Inferior parietal cortex (tissue), 1 donor: ENCODE measurements at regions not wholly inside any gene's neighbourhood (a gene's known extent, or its start where the extent isn't known, plus 50 kb on each side); places are given as distances from the start of the nearest gene placed in this dataset.
"Not testable (repeated sequence)": the region's sequence is repeated elsewhere in the genome, so short reads cannot be mapped to it uniquely, and the experiment has no call there.

Experiments used
- DNase-seq: peaks from one replicate; pipeline ENCODE4 v3.0.0-alpha.2; 2016; ENCODE audit errors: extremely low spot score

DNA sequence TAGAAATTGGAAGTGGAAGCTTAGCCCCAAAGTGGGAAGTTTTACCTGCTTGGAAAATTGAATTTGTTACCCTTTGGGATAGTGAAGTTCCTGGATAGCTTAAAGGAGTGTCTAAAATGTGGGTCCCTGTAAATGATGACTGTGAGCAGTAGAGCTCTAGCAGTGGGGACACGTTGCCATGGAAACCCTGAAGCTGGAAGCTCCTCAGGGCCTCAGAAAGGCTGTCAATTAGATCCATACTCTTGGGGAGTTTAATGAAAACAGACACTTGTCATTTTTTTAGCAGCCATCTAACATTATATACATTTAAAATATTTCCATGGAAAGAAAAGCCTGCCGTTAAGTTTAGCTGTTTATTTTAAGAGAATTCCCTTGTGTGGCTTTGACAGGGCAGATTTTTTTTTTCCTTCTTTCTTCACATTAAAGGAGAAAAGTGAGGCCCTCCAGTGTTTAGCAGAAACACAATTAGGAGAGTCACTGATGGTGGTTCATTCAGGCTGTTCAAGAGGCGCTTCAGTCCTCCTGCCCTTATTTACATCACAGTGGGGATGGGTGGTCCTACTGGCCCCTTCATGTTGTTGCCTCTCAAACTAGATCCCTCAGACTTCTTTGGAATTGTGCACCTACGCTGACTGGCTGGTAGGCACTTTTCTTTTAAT is 518.4 kb downstream of the CCSER2 start:
- DNase-seq: no peak

DNA sequence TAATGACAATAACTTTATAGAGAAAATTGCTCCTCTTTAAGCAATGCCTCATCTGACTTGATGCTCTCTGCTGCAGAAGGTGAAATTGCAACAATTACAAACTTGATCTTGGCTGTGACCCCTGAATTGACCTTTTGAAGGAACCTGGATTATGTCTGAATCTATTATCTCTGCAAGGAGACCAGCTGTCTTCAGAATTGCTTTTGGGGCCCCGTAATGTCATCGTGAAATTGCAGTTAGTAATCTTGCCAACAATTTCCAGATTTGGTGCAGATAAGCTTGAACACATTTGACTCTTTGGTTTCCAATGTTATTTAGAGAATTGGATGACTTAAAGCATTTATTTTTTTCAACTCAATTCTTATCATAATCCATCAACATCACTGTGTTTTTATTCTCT is 520.6 kb downstream of the CCSER2 start:
- no peak for DNase-seq

DNA sequence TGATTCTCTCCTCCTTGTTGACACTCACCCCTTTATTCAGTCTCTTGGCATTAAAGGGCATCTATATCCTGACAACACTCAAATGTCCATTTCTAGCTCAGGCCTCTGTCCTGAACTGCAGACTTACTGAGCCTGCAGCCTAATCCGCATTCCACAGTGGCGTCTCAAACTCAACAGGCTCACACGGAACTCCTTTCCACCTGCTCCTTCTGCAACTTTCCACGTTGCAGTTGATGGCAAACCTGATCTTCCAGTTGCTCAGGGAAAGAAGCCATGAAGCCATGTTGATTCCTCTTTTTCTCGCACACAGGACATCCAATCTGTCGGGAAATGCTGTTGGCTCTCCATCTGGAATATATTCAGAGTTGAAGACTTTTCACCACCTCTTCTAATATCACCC is 522.4 kb downstream of the CCSER2 start:
- no peak for DNase-seq

DNA sequence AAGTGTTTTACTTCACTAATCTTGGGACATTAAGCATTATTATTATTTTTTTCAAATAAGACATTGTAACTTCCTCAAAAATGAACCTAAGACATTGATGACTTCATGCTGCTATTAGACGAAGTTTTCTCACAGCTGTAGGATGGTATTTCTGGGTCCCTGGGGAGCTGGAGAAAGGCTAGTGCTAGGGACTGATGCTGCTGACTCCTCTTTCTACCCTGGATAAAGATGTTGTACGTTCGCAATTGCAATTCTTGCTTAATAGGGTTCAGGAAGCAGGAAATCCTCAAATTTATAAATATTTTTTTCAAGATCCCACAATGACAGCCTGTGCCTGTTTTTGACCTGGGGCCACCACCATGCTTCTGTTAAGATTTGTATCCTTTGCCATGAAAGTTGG is 526.0 kb downstream of the CCSER2 start:
- DNase-seq: no peak

DNA sequence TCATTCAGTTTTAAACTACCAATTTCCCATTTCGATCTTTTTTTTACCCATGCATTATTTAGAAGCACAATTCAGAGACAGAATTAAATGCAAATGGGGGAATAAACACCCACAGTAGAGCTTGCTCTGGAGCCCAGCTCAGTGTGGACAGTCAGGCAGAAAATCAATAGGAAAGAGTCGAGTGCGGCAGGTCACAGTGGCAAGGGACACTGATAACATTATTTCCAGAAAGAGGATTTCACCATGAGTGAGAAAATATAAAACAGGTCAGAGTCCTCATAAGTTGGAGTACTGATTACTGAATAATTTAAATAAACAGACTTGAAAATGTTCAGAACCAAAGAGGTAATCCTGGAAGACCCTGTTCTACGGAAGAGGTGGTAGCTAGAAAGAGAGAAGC is 532.5 kb downstream of the CCSER2 start:
- no peak for DNase-seq

DNA sequence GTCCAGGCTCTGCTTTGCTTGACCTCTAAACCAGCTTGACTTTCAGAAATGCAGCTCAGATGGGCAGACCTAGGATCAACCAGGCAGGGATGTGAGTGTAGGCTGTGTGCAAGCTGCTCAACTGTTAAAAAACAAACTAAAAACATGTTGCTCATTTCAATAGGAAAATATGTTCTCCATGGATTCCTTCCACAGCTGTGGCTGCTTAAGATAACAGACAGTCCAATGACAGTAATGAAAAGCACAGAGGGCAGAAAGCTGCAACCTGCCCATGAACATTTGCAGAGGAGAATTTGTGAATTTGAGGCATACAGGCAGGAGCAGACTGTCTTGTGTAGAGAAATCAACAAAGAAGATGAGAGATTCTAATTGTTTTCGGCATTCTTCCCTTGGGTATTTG is 534.2 kb downstream of the CCSER2 start:
- DNase-seq: no peak

DNA sequence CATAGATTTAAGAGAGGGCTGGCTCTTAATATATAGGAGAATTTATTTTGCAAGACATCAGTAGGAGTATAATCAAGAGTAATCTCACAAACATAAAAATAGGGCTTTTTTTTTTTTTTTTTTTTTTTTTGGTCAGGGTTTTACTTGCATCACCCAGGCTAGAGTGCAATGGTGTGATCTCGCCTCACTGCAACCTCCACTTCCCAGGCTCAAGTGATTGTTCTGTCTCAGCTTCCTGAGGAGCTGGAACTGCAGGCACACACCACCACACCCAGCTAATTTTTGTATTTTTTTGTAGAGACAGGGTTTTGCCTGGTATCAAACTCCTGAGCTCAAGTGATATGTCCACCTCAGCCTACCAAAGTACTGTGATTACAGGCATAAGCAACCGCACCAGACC is 535.3 kb downstream of the CCSER2 start:
- no peak for DNase-seq

DNA sequence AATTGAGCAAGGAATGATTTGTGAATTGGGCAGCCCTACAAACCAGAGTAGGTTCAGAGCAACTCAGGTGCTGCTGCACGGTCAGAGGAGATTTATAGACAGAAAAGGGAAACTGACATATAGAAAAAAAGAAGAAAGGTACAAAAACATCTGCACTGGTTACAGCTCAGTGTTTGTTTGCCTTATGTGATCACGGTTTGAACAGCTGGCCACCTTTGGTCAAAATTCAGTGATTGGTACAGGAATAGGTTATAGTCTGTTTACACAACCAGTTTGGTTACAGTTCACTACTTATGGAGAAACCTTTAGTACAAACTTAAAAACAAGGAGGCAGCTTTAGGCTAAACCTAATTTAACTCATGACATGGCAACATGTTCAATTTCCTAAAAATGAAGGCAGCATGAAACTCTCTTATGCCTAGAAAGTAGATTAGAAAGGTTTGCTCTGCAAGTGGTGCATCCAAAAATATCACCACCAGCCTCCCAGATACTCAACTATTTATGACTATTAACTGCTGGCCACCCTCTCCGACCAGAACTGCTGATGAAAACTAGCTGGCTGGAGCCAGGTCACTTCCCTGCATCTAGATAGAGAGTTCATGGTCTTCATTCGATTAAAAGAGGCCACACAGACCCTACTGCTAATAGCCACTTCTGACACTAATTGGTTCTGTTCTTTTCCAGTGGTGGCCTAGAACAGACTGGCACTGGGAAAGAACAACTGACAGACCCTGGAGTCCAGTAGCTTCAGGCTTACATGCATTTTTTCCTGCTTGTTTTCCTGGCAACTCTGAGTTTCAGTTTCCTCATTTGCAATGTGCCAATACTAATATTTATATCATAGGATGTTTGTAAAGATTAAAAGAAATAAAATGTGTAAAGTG is 548.0 kb downstream of the CCSER2 start:
- no peak for DNase-seq

DNA sequence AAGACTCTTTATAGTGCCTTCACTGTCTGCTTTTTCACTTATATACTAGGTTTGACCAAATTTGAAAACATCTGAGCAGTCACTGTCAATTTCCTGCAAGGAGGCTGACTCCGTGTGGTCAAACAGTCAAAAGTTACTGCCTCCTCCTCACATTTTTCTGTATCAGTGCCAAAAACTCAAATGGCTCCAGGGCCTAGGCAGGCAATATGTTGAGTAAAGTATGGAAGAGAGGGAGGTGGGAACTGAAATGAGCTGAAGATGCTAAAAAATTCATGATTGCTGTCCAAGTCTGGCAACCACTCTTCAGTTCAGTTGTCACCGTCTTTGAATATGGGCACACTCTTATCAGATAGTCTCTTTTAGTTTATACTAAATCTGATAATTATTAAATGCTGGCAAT is 551.6 kb downstream of the CCSER2 start:
- DNase-seq: no peak

DNA sequence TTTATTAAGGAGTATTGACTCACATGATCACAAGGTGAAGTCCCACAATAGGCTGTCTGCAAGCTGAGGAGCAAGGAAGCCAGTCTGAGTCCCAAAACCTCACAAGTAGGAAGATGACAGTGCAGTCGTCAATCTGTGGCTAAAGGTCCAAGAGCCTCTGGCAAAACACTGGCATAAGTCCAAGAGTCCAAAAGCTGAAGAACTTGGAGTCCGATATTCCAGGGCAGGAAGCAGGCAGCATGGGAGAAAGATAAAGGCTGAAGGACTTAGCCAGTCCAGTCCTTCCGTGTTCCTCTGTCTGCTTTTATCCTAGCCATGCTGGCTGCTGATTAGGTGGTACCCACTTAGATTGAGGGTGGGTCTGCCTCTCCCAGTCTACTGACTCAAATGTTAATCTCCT is 553.3 kb downstream of the CCSER2 start:
- DNase-seq: not testable (repeated sequence)

DNA sequence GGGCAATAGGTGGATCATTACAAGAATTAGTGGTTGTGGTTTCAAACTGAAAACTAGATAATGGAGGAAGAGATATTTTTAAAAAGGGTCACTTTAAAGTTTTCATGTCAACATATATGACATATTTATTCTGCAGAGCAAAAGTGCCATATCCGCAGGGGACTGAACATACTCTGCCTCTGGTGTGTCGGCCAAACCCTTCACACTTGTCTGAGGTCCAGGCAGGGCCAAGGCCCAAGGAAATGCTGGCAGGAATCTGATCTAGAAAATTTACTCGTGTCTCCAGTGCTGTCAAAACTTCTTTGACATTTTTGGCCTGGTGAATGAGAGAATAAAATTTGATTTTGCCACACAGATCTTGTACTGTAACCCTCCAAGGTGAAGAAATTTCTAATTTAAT is 562.3 kb downstream of the CCSER2 start:
- no peak for DNase-seq

DNA sequence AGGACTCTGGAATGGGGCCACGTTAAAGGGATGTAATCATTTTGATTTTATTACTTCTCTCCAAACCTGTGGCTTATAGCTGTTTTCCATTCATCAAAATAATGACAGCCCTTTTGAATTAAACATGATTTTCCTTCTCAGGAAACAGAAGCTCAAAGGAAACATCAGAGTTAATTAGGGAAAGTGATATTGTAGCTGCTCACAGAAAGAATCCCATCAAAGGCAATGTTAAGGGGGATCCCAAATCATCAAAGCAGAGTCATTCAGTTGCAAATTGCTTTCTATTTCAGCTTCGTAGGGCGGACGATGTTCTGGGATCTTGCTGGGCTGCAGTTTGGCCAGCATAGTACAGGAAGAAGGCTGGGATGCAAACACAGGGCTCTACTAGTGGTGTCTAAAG is 563.2 kb downstream of the CCSER2 start:
- DNase-seq: no peak

DNA sequence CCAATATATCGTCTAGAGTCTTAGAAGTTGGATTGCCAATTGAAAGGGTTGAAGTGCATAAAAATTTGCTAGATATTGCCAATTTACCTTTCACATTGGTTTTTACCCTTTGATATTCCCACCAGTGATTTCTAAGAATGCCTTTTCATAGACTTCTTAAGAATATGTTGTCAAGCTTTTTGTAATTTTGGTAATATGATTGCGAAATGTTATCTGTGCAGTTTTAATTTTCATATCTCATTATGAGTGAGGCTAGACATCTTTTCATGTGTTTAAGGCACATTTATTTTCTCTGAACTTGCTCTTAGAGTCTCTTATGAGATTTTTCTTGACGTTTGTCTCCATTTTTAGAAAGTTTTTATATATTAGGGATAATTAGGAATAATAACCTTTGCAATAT is 567.2 kb downstream of the CCSER2 start:
- no peak for DNase-seq

DNA sequence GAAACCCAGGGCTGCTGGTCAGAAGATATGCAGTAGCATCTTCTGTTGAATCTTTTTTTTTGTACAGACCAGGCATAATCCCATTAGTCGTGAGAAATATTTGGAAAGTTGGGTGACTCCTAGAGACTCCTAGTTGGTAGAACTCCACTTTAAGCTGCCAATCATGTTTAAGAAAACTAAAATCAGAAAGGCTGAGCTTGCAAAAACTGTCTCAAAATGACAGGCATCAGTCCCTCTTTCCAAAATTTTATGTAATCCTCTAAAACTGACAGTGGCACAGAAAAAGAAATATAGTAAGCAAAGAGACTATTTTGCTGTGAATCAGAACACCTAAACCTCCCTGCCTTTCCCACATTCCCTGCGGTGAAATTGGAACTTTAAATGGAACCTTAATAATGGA is 568.5 kb downstream of the CCSER2 start:
- DNase-seq: no peak

DNA sequence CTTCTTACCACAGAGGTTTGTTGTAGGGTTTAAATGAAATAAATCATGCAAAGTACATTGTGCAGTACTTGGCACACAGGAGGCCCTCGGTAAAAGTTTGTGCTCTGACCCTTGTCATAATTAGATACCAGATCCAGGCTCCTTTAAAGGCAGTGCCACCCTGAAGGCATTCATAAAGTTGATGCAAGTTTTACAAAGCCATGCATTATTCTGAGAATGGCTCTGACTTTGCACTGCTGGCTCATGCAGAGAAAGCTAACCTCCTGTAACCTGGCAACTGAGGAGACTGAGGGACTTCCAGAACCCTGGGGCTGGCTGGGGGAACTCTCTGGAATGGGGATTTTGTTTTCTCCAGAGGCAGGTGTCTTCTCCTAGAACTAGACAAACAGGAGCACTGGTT is 570.9 kb downstream of the CCSER2 start:
- no peak for DNase-seq

DNA sequence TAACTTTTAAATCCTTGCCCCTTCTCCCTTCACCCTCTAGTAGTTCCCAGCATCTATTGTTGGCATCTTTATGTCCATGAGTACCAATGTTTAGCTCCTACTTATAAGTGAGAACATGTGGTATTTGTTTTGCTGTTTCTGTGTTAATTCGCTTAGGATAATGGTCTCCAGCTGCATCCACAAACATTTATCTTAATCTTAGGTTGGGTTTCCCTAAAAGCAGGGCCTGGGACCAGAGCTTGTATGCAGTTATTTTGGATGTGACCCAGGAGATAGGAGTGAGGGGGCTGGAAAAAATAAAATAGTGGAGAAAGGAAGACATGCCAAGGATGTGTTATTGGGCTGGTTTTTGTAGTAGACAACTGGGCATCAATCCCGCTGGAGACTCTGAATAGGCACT is 571.8 kb downstream of the CCSER2 start:
- DNase-seq: no peak

DNA sequence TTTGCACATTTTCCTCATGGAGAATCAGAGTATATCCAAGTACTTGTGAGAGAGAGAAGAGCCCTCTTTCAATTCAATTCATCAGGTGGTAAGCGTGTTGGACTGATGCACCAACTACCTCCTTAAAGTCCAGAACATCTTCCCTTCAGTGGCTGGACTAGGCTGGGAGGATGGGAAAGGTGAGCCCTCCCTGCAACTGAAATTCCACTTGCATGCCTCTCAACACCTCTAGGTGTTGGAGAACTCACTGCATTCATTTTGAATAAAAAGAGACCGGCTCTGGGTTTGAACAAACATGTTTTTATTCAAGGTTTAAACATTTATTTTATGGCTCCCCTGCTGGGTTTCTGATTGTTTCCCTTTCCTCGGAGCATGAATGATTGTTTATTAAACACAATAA is 573.5 kb downstream of the CCSER2 start:
- DNase-seq: no peak

DNA sequence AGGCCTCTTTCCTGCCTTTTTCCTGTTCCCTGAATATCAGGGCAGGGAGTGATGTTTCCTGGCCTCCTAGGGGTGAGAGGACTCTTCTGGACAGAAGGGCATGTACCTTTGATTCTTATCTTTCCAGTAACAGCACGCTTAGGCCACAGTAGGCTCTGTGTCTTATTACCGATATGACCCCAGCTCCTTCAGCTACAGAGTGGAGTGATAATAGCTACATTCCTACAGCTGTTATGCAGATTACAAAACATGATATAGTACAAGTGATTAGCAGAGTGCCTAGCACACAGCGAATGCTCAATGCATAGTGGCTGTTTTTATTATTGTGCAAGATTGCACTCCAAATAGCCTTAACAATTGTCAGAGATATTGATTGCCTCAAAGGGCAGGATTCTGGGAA is 574.2 kb downstream of the CCSER2 start:
- DNase-seq: no peak

DNA sequence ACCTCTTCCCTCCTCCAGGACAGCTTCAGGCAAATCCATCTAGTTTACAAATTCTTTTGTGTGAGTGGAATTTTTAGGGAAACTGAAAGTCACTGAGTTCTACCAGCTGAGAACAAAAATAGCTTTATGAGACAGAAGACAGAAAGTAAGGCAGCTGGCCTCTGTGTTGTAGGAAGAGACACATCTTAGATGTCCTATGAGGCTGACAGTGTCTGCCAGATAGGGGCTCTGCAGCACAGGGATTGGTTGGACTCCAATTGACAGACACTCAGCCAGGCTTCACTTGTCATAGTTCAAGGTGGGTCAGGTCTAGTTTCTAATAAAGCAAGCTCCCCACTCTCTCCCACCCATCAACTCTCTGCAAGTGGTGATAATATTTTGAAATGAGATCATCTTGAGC is 574.9 kb downstream of the CCSER2 start:
- DNase-seq: peak; percentile 4

DNA sequence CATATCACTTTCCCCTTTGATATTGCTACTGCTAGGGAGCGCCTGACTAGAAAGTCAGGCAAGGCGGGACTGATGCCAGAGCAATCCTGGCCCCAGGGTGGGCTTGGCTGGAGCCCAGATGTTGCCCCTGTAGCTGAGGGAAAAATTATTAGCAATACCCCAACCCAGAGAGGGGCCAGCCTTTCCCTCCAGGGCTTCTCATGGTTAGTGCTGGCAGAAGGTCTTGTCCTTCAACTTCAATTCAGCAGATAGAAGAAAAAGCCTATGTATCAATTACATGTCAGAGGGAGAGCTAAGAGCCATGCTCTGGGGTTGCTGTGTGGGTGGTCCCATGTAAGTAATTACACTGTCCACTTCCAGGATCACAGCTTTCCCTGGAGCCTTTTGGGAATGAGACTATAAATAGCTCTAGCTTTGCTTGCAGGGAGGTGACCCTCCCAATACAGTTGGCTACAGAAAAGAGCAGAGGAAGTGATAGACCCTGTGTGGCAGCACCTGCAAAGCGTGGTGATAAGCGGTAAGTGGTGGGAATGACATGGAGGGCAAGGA is 579.1 kb downstream of the CCSER2 start:
- DNase-seq: no peak

DNA sequence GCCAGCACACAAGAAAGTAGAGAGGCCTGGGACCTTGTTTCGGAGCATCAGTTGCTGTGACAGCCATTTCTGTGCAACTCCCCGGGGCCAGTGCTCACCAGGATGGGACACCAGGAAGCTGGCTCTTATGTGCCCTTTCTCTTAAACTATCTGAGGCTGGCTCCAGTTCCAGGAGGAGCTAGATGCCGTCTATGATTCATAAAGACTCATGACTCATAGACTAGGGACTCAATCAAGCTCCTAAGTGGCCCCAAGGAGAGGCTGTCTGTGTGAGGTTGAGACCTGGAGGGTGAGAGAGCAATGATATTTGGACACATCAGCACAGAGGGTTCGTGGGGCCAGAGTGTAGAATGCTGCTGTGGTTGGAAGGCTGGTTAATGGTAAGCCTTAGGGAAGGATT is 580.1 kb downstream of the CCSER2 start:
- no peak for DNase-seq

DNA sequence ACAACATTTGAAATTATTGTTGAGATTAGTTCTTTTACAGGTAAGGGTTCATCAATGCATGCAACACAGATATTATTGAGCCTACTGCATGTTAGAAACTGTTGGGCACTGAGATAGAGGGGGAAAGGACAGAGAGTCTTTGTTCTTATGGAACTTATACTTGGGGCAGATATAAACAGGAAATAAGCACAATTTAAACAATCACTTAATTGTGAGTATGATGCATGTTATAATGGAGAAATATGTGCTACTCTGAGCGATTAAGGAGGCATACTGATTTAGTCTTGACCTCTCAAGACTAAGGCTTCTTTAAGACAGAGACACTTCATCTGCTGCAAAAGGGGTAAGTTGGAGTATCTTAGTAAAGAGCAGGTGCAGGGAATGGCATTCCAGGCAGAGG is 593.3 kb downstream of the CCSER2 start:
- no peak for DNase-seq

DNA sequence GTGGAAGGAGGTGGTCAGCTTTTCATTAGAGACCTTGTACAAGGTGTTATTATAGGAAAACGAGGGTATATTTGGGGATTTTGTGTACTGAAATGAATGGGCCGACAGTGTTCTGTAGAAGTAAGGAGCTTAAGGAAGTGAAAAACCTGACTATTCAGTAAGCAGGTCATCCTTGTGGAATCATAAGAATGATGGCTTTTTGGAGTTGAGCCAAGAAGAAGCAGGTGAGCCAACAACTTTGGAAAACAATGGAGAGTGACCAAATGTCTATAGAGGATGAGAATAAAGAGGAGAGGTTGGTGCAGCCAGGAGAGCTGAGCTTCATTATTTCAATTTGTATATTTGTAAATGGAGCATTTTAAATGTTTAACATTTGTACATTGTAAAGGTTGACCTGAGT is 595.7 kb downstream of the CCSER2 start:
- DNase-seq: no peak
